ENCODE measurements at regions not wholly inside any gene's neighbourhood (a gene's known extent, or its start where the extent isn't known, plus 50 kb on each side); places are given as distances from the start of the nearest gene placed in this dataset.
"Not testable (repeated sequence)": the region's sequence is repeated elsewhere in the genome, so short reads cannot be mapped to it uniquely, and the experiment has no call there.

DNA sequence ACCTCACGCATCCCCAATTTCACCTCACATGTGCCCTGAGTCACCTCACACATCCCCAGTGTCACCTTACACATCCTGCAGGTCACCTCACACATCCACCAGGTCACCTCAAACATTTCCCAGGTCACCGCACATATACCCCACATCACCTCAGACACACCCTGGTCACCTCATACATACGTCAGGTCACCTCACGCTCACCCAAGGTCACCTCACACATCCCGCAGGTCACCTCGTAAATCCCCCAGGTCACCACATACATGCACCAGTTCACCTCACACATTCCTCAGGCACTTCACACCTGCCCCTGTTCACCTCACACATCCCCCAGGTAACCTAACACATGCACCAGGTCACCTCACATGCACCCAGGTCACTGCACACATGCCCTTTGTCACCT, 864.0 kb downstream of the TMEM121 start:
- DNase-seq, result no peak

DNA sequence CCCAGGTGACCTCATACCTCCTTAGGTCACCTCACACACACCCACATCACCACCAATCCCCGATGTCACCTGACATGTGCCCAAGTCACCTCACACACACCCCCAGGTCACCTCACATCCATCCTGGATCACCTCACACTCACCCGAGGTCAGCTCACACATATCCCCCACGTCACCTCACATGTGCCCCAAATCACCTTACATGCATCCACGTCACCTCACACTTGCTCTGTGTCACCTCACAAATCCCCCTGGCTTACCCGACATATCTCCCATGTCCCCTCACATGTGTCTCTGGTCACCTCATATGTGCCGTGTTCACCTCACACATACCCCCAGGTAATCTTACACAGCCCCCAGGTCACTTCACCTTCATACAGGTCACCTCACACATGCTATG, 864.6 kb downstream of the TMEM121 start:
- no peak for DNase-seq

DNA sequence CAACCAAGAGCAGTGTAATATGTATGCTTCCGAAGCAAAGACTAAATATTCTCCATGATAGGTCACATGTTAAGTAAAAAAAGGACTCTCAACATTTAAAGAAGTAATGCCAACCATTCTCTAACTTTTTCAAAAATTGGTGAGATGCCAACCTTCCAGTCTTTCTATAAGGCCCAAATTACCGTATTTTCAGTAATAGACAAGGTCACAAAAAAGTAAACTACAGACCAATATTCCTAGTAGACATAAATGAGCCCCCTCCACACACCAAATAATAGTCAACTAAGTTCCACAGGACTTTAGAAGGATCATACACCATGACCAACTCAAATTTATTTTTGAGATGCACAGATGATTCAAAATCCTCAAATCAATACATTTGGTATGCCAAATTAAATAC, 867.4 kb downstream of the TMEM121 start:
- DNase-seq, result no peak

DNA sequence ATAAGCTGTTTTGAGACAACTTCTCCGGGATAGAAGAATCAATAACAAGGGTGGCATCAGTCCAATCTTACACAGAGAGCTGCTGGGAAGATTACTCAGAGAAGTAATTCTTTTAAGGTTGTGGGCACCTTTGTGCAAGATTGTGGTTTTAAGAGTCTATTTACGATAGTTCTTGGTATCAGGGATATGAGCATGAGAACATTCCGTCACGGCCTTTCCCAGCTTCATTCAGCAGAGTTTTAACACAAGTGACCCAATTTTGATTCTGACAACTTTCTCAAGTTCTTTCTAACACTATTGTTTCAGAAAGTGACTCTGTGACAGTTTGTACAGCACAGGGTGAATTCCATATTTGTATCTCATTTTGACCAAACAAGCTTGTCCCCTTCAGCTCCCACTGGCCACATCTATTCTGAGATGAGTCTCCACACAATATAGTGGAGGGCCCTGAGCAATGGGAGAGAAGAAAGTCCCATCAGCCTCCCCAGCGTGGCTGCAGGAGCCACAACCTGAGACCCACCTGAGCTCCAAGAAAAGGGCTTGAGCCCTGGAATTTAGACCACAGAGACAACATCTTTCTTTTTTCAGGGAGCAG, 869.2 kb downstream of the TMEM121 start:
- DNase-seq, result no peak

DNA sequence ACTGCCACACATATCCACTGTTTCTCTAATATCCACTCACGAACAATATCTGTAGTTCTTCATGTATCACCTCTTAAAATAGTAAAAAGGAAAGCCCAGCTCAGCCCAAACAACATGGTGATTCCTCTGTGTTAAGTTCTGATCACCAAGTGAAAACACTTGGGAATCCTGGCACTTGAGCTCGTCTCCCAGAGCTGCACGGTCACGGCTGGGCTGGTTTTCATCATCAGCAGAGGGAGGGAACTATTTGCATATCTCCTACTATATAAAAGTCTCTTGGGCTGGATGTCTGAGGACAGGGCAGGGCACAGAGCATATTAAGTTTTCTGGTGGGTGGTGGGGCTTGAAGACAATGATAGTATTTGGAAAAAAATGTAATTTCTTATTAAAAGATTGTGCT, 870.6 kb downstream of the TMEM121 start:
- no peak for DNase-seq

DNA sequence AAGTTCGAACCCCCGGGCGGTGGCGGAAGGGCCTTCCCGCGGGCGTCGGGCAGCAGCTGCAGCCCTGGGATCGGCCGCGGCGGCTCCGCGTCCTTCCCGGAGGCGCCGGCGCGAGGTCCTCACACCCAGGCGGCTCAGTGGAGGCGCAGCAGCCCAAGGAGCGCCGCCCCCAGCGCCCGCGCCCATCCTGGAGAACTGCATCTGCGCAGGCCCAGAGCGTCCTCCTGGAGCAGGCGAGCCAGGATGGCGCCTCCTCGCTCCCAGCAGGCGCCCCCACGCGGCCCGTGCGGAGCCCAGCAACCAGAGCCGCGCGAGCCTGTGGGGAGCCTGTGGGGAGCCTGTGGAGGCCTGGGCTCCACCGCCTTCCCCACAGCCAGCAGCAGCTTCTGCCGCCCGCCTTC, 872.5 kb downstream of the TMEM121 start:
- DNase-seq, result not testable (repeated sequence)

DNA sequence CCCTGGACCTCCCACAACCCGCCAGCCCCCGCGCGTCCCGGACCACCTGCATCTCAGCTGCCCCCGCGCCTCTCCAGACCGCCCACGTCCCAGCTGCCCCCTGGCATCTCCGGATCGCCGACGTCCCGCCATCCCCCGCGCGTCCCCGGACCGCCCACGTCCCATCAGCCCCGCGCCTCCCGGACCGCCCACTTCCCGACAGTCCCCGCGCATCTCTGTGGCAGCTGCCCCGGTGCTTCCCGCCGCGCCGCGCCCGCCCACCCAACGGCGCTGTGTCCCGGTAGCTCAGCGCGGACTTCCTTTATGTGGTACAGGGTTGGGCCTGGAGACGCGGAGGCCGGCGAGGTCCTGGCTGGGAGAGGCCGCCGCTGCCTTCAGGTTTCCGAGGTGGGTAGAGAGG, 874.9 kb downstream of the TMEM121 start:
- not testable (repeated sequence) for DNase-seq

DNA sequence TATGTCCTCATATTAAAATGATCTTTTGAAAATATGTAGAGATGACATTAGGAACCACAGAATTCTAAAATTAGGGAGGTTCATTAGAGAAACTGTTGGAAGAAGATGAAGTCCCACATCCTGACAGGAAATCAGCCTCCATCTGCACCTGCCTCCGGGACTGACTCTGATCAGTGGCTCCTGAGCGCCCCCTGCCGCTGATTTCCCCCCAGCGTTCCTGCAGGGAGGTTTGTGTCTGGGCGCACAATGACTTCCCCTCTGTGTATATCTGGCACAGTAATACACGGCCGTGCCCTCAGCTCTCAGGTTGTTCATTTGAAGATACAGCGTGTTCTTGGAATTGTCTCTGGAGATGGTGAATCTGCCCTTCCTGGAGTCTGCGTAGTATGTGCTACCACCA, 883.8 kb downstream of the TMEM121 start:
- not testable (repeated sequence) for DNase-seq

DNA sequence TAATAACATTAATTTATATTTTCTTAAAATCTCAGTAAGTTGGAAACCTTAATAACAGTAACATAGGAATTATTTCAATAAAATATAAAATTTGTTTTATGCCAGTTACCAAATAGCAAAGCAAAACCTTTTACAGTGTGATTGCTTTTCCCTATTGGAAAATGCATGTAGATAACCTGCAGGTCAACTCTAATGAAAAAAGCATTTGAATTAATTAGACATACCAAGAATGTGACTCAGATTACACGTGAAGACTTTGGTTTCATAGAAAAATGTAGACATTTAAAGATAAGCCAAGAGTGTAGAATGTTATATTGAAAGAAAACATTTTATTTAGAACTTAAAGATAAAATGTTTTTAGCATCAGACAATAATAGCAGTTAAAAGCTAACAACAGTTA, 888.1 kb downstream of the TMEM121 start:
- no peak for DNase-seq

DNA sequence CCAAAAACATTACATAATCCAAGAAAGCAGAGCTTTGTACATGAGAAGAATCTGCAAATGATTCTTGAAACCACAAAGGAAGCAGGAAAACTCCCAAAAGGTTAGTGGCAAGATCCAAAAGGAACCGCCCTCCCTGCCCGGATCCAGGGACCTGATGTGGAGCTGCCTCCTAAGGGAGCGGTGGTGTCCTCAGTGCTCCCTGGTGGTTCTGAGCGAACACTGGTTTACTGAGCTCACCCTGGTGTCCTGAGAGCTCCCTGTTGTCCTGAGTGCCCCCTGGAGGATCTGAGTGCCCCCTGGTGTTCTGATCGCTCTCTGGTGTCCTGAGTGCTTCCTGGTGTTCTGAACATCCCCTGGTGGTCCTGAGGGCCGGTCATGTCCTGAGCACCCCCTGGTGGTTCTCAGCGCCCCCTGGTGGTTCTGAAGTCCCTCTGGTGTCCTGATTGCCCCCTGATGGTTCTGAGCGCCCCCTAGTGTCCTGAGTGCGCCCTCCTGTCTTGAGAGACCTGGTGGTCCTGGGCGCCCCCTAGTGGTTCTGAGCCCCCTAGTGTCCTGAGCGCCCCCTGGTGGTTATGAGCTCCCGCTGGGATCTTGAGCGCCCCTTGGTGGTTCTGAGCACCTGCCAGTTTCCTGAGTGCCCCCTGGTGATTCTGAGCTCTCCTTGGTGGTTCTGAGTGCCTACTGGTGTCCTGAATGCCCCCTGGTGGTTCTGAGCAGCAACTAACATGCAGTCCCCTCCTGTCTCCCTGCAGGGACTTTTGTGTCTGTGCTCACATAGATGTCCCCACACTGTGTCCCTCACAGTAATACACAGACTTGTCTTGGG, 891.1 kb downstream of the TMEM121 start:
- DNase-seq, result no peak

DNA sequence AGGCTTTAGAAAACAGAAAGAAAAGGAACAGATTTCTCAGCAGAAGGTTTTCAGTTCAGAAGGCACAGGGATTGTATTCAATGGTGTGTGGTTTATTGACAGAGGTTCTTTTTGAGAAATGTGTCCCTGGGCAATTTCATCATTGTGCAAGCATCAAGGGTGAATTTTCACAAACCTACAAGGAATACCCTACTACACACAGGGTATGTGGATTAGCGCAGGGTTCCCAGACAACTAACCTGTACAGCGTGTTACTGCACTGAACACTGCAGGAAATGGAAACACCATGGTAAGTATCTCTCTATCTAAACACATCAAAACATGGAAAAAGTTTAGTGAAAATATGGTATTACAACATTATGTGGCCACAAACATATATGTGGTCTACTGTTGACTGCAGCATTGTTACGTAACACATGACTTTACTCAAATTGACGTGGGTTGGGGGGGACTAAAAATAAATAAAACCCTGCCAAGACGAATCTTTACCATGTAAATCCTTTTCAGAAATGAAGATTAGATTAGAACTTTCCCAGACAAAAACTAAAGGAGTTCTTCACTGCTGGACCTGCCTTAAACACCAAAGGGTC, 893.1 kb downstream of the TMEM121 start:
- DNase-seq, result no peak

DNA sequence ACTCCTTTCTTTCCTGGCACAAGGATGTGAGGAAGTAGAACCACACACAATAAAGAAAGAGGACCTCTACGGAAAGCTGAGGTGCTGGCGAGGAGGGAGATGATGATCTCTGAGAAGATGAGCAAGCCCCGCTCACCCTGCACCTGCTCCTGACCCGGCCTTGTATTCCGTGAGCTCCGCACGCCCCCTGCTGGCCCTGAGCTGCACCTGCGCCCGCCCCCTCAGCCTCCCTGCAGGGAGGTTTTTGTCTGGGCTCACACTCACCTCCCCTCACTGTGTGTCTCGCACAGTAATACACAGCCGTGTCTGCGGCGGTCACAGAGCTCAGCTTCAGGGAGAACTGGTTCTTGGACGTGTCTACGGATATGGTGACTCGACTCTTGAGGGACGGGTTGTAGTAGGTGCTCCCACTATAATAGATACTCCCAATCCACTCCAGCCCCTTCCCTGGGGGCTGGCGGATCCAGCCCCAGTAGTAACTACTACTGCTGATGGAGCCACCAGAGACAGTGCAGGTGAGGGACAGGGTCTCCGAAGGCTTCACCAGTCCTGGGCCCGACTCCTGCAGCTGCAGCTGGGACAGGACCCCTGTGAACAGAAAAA, 895.1 kb downstream of the TMEM121 start:
- DNase-seq, result not testable (repeated sequence)

DNA sequence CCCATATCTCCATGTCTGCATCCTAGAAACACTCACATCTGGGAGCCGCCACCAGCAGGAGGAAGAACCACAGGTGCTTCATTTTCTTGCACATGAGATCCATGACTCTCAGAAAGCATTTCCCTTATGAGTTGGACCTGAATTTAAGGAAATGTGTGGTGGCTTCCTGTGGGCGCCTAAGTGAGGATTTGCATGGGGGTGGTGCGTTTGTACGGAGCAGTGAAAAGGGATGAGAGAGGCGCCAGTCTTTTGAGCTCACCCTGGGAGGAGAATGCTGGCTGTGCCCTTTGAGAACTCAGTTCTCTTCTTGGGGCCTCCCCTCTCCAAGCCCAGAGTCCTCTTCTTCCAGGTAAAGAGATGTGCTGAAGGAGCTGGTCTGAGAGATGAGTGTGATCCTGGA, 895.7 kb downstream of the TMEM121 start:
- DNase-seq, result no peak

DNA sequence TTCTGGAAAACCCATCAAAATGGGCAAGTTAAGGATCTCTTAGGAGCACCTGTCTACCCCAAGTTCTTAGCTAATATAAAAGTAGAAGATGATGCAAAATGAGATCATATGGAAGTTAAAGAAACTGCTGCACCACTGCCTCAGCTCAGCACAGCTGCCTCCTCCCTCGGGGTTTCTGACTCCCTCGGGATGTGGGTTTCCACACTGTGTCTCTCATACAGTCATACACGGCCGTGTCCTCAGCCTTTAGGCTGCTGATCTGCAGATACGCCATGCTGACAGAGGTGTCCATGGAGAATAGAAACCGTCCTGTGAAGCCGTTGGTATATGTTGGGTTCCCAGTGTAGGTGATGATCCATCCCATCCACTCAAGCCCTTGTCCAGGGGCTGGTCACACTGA, 898.8 kb downstream of the TMEM121 start:
- DNase-seq, result not testable (repeated sequence)

DNA sequence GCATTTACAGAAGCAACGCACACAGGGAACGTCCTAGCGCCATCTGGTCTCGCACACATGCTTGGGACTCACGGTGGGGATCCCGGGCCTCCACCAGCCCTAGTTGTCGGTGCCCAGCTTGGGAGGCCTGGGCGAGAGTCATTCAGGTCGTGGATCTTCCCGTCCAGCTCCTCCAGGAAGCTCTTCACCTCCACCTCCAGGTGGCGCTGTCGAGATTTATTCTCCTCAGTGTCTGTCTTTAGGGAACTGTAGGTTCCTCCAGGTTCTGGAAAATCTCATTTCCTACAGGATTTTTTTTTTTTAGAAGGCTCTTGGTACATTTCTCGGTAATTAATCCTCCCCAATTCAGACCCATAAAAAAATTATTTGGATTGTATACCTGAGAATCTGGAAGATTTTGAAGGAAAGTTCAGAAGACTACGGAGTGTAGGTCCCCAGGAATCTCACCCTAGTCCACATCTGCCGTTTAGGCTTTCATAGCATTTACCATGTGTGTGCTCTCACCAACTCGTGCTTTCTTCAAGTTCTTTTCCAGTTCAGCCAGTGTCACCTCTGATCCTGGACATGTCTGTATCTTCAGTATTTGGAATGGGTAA, 910.0 kb downstream of the TMEM121 start:
- DNase-seq, result no peak

DNA sequence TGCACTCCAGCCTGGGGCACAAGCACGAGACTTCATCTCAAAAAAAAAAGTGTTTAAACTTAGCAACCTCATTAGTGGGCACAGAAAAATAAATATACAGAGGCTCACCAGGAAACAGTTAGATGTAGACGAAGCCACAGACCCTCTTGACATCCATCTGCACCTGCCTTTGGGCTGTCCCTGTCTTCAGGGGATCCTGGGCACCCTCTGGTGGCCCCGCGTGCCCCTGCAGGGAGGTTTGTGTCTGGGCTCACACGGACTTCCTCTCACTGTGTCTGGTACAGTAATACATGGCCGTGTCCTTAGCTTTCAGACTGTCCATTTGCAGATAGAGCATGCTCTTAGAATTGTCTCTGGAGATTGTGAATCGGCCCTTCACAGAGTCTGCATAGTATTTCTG, 916.5 kb downstream of the TMEM121 start:
- no peak for DNase-seq

DNA sequence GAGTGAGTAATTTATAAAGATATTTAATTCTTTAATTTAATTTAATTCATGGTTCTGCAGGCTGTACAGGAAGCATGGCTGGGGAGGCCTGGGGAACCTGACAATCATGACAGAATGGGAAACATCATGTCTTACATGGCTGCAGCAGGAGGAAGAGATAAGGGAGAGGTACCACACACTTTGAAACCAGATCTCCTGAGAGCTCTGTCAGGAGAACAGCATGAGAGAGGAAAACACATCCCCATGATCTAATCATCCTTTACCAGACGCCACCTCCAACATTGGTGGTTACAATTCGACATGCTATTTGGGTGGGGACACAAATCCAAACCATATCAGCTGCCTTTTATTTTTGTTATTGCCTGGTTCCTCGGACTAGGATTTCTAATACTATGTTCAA, 928.6 kb downstream of the TMEM121 start:
- DNase-seq, result no peak

DNA sequence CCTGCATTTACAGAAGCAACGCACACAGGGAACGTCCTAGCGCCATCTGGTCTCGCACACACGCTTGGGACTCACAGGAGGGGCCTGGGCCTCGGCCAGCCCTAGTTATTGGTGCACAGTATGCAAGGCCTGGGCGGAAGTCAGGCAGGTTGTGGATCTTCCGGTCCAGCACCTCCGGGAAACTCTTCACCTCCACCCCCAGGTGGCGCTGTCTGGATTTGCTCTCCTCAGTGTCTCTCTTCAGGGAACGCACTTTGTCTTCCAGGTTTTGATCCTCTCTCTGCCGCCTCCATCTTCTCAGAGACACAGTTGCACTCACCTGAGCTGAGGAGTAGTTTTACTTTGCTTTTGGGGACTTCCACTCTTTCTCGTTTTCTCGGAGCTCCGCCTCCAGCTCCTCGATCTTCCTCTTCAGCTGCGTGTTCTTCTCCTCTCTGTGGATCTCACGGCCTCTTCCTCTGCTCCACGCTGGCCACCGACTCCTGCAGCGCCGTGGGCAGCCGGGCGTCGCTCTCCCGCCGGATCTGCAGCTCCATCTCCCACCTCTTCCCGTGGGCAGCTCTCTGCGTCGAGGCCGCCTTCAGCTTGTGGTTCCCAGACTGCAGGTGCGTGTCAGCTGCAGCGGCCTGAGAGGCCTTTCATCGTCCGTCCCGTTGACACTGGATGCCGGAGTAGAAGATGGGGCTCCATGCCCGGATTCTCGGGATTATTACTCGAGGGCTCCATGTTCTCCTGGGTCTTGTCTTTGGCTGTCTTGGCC, 933.8 kb downstream of the TMEM121 start:
- DNase-seq, result no peak

DNA sequence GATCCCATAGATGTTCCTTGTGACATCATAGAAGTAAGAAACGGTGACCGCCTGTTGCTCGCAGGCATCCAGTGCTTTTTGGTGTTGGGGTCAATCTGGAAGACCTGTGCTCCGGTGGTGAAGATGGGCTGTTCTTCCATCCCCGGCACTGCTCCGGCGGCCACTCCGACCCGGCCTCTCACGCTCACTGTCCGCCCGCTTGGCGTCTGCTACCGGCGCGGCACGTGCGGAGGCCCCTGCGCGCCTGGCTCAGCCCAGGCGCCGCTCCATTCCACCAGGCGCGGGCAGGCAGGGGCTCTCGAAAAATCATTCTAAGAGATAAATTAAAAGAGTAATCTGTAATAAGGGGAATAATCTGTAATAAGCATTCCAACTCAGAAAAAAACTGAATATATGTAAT, 934.5 kb downstream of the TMEM121 start:
- DNase-seq, result no peak

DNA sequence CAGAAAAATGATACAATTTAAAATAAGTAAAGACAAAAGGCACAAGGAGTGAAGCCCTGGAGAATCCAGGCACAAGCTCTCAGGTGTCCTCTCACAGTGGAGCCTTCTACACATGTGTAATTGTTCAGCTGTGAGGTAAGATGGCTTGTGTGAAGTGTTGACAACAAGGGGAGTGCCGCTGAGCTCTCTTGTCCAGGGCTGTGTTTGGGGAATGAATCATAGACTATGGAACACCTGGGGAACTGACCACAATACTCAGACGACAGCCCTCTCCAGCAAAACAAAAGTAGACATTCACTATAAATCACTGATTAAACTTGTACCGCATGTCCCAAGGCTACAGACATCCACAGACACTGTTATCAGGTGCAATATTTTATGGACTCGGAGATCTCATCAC, 940.1 kb downstream of the TMEM121 start:
- not testable (repeated sequence) for DNase-seq

DNA sequence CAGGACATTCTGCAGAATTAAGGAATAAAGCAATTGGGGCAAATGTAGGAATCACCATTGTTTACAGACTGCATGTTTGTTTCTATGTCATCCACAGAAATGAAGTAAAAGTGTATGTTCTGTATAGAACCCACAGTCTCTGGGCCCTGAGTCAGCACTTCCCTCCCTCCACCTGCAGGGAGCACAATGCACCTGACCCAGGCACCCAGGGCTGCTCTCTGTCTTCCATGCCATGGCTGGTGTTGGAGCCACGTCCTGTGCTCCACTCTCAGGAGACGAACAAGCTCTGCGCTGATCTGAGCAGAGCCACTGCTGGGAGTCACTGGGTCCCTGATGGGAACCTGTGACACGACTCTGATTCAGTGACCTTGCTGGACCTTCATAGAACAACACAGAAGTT, 942.5 kb downstream of the TMEM121 start:
- not testable (repeated sequence) for DNase-seq

DNA sequence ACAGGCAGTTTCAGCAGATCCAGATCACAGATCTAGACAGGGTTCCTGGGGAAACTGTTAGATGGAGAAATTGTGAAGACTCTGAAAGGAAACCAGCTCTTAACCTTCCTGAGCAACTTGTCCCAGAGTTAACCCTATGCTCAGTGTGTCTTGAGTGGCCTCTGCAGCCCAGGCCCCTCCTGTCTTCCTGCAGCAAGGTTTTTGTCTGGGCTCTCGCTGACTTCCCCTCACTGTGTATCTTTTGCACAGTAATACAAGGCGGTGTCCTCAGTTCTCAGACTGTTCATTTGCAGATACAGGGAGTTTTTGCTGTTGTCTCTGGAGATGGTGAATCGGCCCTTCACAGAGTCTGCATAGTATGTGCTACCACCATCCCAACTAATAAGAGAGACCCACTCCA, 943.6 kb downstream of the TMEM121 start:
- DNase-seq, result not testable (repeated sequence)

Measured in HCEC 1CT (cell line).